ENCODE measurements at regions not wholly inside any gene's neighbourhood (a gene's known extent, or its start where the extent isn't known, plus 50 kb on each side); places are given as distances from the start of the nearest gene placed in this dataset.
"Not testable (repeated sequence)": the region's sequence is repeated elsewhere in the genome, so short reads cannot be mapped to it uniquely, and the experiment has no call there.

GRCh38 chr14:39592116-39592789 lies 160.0 kb upstream of the FBXO33 start:
- no peak for TF ChIP-seq CTCF (IDR thresholded peaks at IDR 0.05; ENCODE audit: insufficient read depth, low read length, poor library complexity, severe bottlenecking)
- Histone ChIP-seq H3K27me3 (ENCODE audit: control insufficient read depth, insufficient read depth, low read length) (no peaks in the 10 kb centered on the region), H3K36me3 (ENCODE audit: control insufficient read depth, insufficient read depth, low read length) (no peaks in the 10 kb centered on the region), H3K4me3 (ENCODE audit: low read depth, low read length) (no peak overlapping the region)
- DNase-seq (ENCODE audit: low read depth) = no peak

GRCh38 chr14:39589882-39590281 lies 157.6 kb upstream of the FBXO33 start:
- DNase-seq (ENCODE audit: low read depth); H3K4me3 ChIP-seq (ENCODE audit: low read depth, low read length); H3K36me3 ChIP-seq (ENCODE audit: control insufficient read depth, insufficient read depth, low read length); H3K27me3 ChIP-seq (ENCODE audit: control insufficient read depth, insufficient read depth, low read length): not testable (repeated sequence)

GRCh38 chr14:39582028-39582654 lies 149.9 kb upstream of the FBXO33 start:
- H3K4me3 ChIP-seq (ENCODE audit: low read depth, low read length) = no peak overlapping the region
- no peaks in the 10 kb centered on the region for H3K27me3 ChIP-seq (ENCODE audit: control insufficient read depth, insufficient read depth, low read length)
- no peak for DNase-seq (ENCODE audit: low read depth)
- no peaks in the 10 kb centered on the region for H3K36me3 ChIP-seq (ENCODE audit: control insufficient read depth, insufficient read depth, low read length)
- no peak for TF ChIP-seq CTCF (IDR thresholded peaks at IDR 0.05; ENCODE audit: insufficient read depth, low read length, poor library complexity, severe bottlenecking)

GRCh38 chr14:39581474-39581873 lies 149.2 kb upstream of the FBXO33 start:
- no peak for DNase-seq (ENCODE audit: low read depth)
- Histone ChIP-seq H3K4me3 (ENCODE audit: low read depth, low read length) (no peak overlapping the region), H3K36me3 (ENCODE audit: control insufficient read depth, insufficient read depth, low read length) (no peaks in the 10 kb centered on the region), H3K27me3 (ENCODE audit: control insufficient read depth, insufficient read depth, low read length) (no peaks in the 10 kb centered on the region)
- TF ChIP-seq CTCF (IDR thresholded peaks at IDR 0.05; ENCODE audit: insufficient read depth, low read length, poor library complexity, severe bottlenecking) = peak; percentile 18

- Histone ChIP-seq H3K4me3 (ENCODE audit: low read depth, low read length) (no peak overlapping the region), H3K27me3 (ENCODE audit: control insufficient read depth, insufficient read depth, low read length) (no peaks in the 10 kb centered on the region), H3K36me3 (ENCODE audit: control insufficient read depth, insufficient read depth, low read length) (no peaks in the 10 kb centered on the region)
- no peak for TF ChIP-seq CTCF (IDR thresholded peaks at IDR 0.05; ENCODE audit: insufficient read depth, low read length, poor library complexity, severe bottlenecking)
- no peak for DNase-seq (ENCODE audit: low read depth)
Observed at GRCh38 chr14:39580696-39581095, 148.5 kb upstream of the FBXO33 start.

- H3K27me3 ChIP-seq (ENCODE audit: control insufficient read depth, insufficient read depth, low read length) = no peaks in the 10 kb centered on the region
- no peak for DNase-seq (ENCODE audit: low read depth)
- H3K4me3 ChIP-seq (ENCODE audit: low read depth, low read length) = no peak overlapping the region
- TF ChIP-seq CTCF (IDR thresholded peaks at IDR 0.05; ENCODE audit: insufficient read depth, low read length, poor library complexity, severe bottlenecking) = no peak
- H3K36me3 ChIP-seq (ENCODE audit: control insufficient read depth, insufficient read depth, low read length) = no peaks in the 10 kb centered on the region
Observed at GRCh38 chr14:39576736-39577135, 144.5 kb upstream of the FBXO33 start.
